DMS 273 (cell line): ENCODE measurements at regions not wholly inside any gene's neighbourhood (a gene's known extent, or its start where the extent isn't known, plus 50 kb on each side); places are given as distances from the start of the nearest gene placed in this dataset.
"Not testable (repeated sequence)": the region's sequence is repeated elsewhere in the genome, so short reads cannot be mapped to it uniquely, and the experiment has no call there.

ENCODE experiments used
- DNase-seq: peaks from one replicate; lab custom pipeline; 2025; ENCODE audit not compliant: unreplicated experiment; lab: John Stamatoyannopoulos, UW

- no peak for DNase-seq
Measured at GRCh38 chr3:103847081-103848062, 1412.6 kb downstream of the ZPLD1 start.

- no peak for DNase-seq
Measured at GRCh38 chr3:103851793-103852192, 1417.0 kb downstream of the ZPLD1 start.

- no peak for DNase-seq
Measured at GRCh38 chr3:103862415-103862814, 1427.6 kb downstream of the ZPLD1 start.

DNA sequence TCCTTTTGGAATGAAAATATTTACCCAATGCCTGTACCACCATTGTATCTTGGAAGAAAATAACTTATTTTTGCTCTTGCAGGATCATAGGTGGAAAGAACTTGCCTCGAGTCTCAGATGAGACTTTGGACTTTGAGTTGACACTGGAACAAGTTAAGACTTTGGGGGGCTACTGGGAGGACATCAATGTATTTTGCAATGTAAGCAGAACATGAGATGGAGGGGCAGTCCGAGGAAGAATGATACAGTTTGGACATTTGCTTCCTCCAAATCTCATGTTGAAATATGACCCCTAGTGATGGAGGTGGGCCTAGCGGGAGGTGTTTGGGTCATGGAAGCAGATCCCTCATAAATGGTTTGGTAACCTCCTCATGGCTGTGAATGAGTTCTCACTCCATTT is 1428.6 kb downstream of the ZPLD1 start:
- DNase-seq, result no peak

DNA sequence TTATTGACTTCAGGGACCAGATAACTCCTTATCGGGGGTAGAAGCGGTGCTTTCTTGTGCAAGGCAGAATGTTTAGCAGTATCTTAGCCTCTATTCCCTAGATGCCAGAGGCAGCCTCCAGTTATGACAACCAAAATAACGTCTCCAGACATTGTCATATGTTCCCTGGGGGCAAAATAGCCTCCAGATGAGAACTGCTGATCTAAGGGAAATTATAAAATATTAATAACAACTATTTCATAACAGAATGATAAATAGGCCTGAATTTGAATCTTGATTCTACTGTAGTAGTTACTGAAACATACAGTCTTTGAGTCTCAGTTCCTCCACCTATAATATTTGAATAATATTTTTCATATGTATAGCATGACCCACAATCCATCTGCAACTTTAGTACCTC is 1431.3 kb downstream of the ZPLD1 start:
- DNase-seq, result no peak

- DNase-seq, result no peak
Measured at GRCh38 chr3:103873021-103873420, 1438.2 kb downstream of the ZPLD1 start.

- no peak for DNase-seq
Measured at GRCh38 chr3:103873897-103874545, 1439.2 kb downstream of the ZPLD1 start.

GRCh38 chr3:103881809-103882208 is 1447.0 kb downstream of the ZPLD1 start:
- not testable (repeated sequence) for DNase-seq

DNA sequence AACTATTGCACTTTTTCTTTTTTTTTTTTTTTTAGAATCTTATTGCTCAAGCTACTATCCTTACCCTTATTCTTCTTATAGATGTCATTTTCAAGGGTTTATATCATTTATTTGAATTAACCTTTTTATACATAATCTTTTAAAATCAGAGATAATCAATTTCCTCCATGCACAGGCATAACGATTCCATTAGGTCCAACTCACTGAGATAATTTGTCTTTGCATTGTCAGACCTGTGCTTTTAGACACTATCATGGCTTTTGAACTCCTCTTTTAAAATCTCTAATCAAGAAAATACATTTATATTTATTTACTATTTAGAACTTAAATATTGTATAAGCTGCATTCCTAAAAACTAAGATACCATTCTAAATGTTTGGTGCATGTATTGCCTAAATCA is 1454.9 kb downstream of the ZPLD1 start:
- DNase-seq, result no peak

DNA sequence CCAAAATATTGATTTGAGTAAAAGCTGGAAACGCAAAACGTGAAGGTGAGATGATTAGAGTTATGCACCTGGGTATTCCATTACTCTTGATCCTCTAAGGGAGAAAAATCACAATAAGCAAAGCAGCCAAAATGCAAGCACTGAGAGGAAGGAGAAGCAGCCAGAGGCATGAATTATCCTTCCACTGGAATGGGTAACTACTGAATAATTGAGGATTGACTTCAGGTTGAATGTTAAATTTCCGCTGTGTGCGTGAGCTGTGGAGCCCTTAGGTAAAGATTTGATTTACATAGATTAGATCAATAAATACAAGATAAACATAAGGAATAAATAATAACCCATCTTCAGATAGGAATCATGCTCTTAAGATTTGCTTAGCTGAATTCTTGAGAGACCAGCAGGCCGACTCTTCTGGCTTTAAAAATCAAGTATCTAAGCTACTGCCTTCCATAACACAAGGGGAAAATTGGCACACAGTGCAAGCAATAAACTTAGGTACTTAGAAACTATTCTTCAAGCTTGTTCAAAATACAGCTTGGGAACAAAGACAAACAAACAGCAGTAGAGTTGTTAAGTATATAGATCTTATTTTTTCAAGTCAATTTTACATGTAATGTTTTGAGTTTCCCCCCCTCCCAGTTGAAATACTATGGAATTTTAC is 1459.5 kb downstream of the ZPLD1 start:
- peak; percentile 5 for DNase-seq

- no peak for DNase-seq
Measured at GRCh38 chr3:103899328-103899727, 1464.5 kb downstream of the ZPLD1 start.

DNA sequence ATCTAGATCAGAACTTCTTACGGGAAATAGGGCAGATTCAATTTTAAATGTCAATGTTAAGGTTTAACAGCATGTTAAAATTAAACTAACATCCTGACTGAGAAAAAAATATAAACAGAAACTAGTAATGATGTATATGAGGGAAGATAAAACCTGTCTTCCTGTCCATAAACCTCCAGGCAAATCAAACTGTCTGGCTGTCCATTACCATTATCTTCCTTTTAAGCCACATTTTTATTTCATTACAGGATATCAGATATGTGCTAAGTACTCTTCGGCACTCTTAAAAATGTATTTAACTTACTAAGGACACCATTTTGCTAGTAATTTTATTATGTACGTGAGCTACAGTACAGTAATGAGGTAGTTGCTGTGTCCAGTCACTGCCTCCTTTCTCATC is 1461.7 kb upstream of the ALCAM start:
- DNase-seq, result no peak

- DNase-seq, result no peak
Measured at GRCh38 chr3:103906304-103906703, 1460.4 kb upstream of the ALCAM start.

DNA sequence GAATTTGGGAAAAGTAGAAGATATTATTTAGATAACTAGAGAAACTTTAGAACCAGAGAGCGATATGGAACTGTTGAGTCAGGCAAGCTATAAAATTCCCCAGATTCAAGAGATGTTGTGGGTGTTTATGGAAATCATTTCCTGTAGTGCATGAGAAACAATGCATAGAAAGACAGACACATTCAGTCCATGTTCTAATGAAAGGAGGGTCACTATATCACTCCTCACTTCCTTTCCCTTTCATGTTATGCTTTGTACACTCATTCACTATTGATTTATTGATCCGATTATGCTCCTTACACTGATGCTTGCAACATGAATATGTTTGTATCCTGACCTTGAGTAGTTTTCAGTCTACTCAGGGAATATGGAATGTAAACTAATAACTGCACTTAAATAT is 1459.9 kb upstream of the ALCAM start:
- DNase-seq, result no peak

- DNase-seq, result no peak
Measured at GRCh38 chr3:103907567-103907966, 1459.1 kb upstream of the ALCAM start.

- DNase-seq, result no peak
Measured at GRCh38 chr3:103909395-103909794, 1457.3 kb upstream of the ALCAM start.

GRCh38 chr3:103918336-103918735 is 1448.4 kb upstream of the ALCAM start:
- DNase-seq, result peak; percentile 19

DNA sequence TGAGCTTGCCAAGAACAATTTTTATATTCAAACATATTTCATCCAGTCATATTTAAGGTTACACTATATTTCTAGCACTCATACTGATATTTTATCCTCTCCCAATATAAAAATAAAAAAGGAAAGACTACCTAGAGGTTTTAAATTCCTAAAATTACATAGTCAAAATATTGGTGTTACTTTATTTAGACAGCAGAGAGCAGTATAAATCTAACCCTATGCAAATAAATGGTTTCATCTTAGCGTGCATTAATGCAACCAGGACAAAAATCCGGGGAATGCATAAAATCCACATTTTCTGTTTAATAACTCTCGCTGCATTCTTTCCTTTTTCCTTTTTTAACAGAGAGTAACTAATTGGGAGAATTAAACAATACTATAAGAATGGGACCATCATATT is 1447.4 kb upstream of the ALCAM start:
- DNase-seq, result no peak

GRCh38 chr3:103923907-103924306 is 1442.8 kb upstream of the ALCAM start:
- no peak for DNase-seq

GRCh38 chr3:103924544-103924943 is 1442.2 kb upstream of the ALCAM start:
- no peak for DNase-seq

GRCh38 chr3:103926936-103927335 is 1439.8 kb upstream of the ALCAM start:
- no peak for DNase-seq

GRCh38 chr3:103927896-103928295 is 1438.8 kb upstream of the ALCAM start:
- DNase-seq, result no peak
